ENCODE measurements at regions not wholly inside any gene's neighbourhood (a gene's known extent, or its start where the extent isn't known, plus 50 kb on each side); places are given as distances from the start of the nearest gene placed in this dataset.

GRCh38 chr15:37582852-37583251 lies 351.6 kb upstream of the TMCO5A start:
- H3K27ac ChIP-seq, result no peak overlapping the region
- TF ChIP-seq, protein P1, sequence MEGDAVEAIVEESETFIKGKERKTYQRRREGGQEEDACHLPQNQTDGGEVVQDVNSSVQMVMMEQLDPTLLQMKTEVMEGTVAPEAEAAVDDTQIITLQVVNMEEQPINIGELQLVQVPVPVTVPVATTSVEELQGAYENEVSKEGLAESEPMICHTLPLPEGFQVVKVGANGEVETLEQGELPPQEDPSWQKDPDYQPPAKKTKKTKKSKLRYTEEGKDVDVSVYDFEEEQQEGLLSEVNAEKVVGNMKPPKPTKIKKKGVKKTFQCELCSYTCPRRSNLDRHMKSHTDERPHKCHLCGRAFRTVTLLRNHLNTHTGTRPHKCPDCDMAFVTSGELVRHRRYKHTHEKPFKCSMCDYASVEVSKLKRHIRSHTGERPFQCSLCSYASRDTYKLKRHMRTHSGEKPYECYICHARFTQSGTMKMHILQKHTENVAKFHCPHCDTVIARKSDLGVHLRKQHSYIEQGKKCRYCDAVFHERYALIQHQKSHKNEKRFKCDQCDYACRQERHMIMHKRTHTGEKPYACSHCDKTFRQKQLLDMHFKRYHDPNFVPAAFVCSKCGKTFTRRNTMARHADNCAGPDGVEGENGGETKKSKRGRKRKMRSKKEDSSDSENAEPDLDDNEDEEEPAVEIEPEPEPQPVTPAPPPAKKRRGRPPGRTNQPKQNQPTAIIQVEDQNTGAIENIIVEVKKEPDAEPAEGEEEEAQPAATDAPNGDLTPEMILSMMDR (IDR thresholded peaks at IDR 0.05), result no peak
- no peak for DNase-seq (ENCODE audit: low spot score)
- H3K4me3 ChIP-seq, result no peak overlapping the region

DNA sequence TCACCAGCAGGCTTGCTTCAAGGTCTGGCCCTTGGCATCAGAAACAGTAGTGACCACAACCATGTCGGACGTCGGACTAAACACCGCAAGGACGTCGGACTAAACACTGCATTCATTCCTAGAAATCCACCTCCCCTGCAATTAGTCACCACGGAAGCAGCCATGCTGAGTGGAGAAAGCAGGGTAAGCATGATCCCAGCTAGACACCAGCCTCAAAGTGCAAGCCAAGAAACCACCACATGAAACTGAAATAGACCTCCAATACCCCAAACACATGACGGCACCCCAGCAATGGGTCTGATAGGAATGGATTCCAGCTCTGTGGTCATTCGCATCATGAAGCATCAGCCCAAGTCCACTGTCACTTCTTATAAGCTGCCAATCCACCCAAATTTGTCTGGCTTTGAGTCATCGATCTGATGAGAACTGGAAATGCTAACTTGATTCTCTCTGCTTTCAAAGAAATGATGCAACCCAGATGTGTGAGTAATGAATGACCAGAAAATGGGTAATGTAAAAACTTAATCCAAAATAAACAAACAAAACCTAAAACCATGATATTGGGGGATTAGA lies 348.3 kb upstream of the TMCO5A start:
- TF ChIP-seq, protein P1 (IDR thresholded peaks at IDR 0.05), result no peak
- no peak for DNase-seq (ENCODE audit: low spot score)
- Histone ChIP-seq H3K4me3 (no peak overlapping the region), H3K27ac (no peak overlapping the region)

- Histone ChIP-seq H3K27ac (no peak overlapping the region), H3K4me3 (no peak overlapping the region)
- DNase-seq (ENCODE audit: low spot score), result no peak
- TF ChIP-seq, protein P1 (IDR thresholded peaks at IDR 0.05), result no peak
Observed at GRCh38 chr15:37586976-37587375, 347.5 kb upstream of the TMCO5A start.

GRCh38 chr15:37594417-37594816 lies 340.0 kb upstream of the TMCO5A start:
- H3K27ac ChIP-seq, result no peak overlapping the region
- H3K4me3 ChIP-seq, result no peak overlapping the region
- TF ChIP-seq, protein P1 (IDR thresholded peaks at IDR 0.05), result no peak
- no peak for DNase-seq (ENCODE audit: low spot score)

DNA sequence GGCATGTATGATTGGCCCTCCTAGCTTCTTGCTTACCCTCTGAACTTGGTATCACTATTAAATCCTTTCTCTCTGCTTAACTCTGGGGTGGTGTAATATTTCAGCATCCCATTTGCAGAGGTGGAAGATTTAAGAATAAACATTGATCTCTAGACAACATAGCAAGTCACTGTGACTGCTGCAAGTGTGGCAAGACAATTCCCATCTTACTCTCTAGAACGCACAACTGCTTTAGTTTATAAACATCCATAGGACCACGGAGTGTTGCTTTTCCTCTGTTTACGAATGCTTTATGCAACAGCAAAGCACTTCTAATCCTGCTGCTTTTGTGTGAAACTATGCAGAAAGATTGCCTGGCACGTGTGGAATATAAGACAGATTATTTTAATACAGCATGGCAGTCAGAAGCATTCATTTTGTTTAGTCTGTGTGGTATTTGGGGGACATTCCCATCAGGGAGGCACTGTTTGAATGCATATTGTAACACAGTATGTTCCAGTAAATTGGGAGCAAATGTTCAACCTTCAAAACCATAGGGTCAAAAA lies 338.9 kb upstream of the TMCO5A start:
- TF ChIP-seq, protein P1 (IDR thresholded peaks at IDR 0.05), result no peak
- DNase-seq (ENCODE audit: low spot score), result no peak
- H3K27ac ChIP-seq, result no peak overlapping the region
- H3K4me3 ChIP-seq, result no peak overlapping the region

GRCh38 chr15:37599156-37599555 lies 335.3 kb upstream of the TMCO5A start:
- H3K4me3 ChIP-seq, result no peak overlapping the region
- DNase-seq (ENCODE audit: low spot score), result no peak
- TF ChIP-seq, protein P1 (IDR thresholded peaks at IDR 0.05), result no peak
- H3K27ac ChIP-seq, result no peak overlapping the region

DNA sequence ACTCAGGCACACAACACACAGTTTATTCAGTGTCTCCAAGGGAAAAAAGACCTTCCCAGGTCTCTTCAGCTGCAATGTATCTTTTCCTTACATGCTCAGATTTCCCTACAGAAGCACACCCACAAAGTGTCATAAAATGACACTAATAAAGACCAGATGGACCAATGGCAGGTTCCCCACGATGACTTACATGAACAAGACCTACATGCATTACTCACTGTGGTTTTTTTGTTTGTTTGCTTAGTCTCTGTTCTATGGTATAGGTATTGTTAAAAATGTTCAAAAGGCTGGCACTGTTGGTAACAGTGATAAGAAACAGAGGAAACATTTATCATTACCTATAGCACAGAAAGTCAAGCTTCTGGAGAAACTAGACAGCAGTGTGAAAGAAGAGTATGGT lies 318.2 kb upstream of the TMCO5A start:
- Histone ChIP-seq H3K27ac (no peak overlapping the region), H3K4me3 (no peak overlapping the region)
- TF ChIP-seq, protein P1 (IDR thresholded peaks at IDR 0.05), result no peak
- DNase-seq (ENCODE audit: low spot score), result no peak

All from coronary artery (tissue), 2 donors.